GM06990 (cell line): ENCODE measurements at regions not wholly inside any gene's neighbourhood (a gene's known extent, or its start where the extent isn't known, plus 50 kb on each side); places are given as distances from the start of the nearest gene placed in this dataset.

Source experiments
- DNase-seq: peaks from one replicate; pipeline ENCODE4 v3.0.0-alpha.2; 2011; ENCODE audit not compliant: insufficient read length; ENCODE audit errors: extremely low read depth
- H3K27me3 ChIP-seq: replicated peaks from 2 replicates; pipeline ENCODE4 v1.6.0; 2011; ENCODE audit warnings: low read length; ENCODE audit not compliant: control insufficient read depth, insufficient read depth
- H3K36me3 ChIP-seq: 2 replicates; pipeline ENCODE4 v1.5.1; 2011; ENCODE audit warnings: low read length; ENCODE audit not compliant: control insufficient read depth, insufficient read depth
- H3K4me3 ChIP-seq: replicated peaks from 2 replicates; pipeline ENCODE4 v1.5.1; 2011; ENCODE audit warnings: low read depth, mild to moderate bottlenecking, control low read depth, low read length
- TF ChIP-seq, protein P1 (sequence below): IDR thresholded peaks from 2 replicates; pipeline ENCODE4 v1.5.1; 2011; ENCODE audit warnings: low read length, control low read depth, mild to moderate bottlenecking, inconsistent platforms; ENCODE audit not compliant: insufficient read depth, poor library complexity, severe bottlenecking

DNA sequence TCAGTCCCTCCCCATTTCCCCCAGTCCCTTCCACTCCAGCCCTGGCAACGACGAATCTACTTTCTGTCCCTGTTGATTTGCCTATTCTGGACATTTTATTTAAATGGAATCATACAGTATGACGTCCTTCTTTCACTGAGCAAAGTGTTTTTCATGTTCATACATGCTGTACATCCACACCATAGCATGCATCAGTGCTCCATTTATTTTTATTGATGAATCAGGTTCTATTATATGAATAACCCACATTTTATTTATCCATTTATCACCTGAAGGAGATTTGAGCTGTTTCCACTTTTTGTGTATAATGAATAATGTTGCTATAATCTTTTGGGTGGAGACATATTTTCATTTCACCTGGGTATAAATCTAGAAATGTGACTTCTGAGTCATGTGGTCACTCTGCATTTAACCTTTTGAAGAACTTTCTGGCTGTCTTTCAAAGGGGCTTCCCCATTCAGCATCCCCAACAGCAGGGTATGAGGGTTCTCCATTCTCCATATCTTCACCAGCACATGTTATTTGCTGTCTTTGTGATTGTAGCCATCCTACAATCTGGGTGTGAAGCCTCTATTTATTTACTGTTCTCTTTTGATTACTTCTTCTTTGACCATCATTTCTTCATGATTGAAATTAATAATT is 531.7 kb downstream of the ETS1 start:
- Histone ChIP-seq H3K4me3 (no peak overlapping the region), H3K27me3 (no peaks in the 10 kb centered on the region; the same call in none of the 2 replicates), H3K36me3 (no peaks in the 10 kb centered on the region)
- TF ChIP-seq, protein P1, sequence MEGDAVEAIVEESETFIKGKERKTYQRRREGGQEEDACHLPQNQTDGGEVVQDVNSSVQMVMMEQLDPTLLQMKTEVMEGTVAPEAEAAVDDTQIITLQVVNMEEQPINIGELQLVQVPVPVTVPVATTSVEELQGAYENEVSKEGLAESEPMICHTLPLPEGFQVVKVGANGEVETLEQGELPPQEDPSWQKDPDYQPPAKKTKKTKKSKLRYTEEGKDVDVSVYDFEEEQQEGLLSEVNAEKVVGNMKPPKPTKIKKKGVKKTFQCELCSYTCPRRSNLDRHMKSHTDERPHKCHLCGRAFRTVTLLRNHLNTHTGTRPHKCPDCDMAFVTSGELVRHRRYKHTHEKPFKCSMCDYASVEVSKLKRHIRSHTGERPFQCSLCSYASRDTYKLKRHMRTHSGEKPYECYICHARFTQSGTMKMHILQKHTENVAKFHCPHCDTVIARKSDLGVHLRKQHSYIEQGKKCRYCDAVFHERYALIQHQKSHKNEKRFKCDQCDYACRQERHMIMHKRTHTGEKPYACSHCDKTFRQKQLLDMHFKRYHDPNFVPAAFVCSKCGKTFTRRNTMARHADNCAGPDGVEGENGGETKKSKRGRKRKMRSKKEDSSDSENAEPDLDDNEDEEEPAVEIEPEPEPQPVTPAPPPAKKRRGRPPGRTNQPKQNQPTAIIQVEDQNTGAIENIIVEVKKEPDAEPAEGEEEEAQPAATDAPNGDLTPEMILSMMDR: no peak
- no peak for DNase-seq

DNA sequence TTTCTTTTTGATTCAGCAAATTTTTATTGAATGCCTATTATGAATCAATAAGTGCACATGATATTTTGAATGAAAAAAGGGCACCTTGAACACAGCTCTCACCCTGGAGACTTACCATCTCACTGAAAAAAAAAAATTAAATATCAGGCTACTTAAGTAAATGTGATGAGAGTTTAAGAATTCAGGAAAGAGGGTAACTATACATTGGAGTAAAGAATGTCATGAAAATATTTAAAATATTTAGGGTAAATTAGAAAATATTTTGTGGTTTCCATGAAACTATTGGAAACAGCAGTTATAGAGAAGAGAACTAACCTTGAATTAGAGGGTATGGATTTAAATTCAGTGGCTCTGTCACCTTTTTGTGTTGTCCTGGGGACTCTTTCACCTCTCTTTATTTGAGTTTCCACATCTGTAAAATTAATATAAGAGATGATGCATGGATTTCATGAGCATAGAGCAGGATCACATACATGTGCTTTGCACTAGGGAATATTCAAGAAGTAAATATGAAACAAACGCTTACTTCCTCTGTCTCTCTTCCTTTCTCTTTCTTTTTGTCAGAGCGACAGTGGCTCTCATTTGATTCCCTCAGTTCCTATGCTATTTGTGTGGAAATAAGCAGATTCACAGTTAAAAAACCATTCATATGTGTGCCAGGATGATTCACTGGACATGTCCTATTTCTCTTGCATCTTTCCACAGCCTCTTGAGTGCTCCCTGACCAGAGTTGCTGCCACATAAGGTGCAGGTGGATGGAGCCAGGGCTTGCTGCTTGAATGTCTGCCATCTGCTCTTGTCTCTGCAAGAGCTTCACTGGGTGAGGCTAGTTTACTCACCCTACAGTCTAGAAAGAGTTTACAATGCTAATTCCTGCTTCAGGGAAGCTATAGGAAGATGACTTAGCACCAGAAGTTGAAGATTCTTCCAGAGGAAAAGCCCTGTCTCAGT is 533.1 kb downstream of the ETS1 start:
- peak overlapping the region; percentile 25; the same call in 1 of the 2 replicates for H3K4me3 ChIP-seq
- H3K27me3 ChIP-seq: no peaks in the 10 kb centered on the region; the same call in none of the 2 replicates
- TF ChIP-seq, protein P1: no peak
- no peaks in the 10 kb centered on the region for H3K36me3 ChIP-seq
- DNase-seq: no peak

DNA sequence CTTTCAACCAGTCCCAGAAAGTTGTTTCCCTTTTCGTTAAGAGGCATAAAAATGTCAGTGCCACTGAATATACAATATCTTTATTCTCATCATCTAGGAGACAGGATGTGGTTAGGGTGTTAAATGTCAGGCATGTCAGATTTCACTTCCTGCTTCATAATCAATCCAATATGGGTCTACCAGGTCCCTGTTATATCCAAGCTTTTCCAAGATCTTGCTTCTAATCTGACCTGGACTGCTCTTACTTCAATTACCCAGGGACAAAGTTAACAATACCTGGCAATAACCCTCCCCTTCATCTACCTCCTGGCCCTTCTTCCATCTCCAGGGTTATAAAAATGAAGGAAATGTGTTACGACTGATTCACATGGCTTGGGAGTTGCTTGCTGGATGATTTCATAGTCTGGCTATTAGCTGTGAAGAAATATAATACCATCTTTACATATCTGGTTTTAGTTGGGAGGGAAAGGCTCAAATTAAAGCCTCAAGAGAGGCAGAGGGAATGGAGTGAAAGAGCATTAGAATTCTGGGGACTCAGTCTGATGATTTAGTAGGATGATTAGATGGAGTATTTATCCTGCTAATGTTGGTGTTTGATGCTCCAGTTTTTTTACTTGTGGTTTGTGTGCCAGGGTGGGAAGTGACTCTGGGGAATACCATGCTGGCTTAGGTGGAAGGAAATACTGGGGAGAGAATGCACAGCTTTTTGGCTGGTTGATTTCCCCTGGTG is 534.3 kb downstream of the ETS1 start:
- TF ChIP-seq, protein P1: no peak
- Histone ChIP-seq H3K36me3 (no peaks in the 10 kb centered on the region), H3K4me3 (no peak overlapping the region), H3K27me3 (no peaks in the 10 kb centered on the region)
- DNase-seq: no peak

DNA sequence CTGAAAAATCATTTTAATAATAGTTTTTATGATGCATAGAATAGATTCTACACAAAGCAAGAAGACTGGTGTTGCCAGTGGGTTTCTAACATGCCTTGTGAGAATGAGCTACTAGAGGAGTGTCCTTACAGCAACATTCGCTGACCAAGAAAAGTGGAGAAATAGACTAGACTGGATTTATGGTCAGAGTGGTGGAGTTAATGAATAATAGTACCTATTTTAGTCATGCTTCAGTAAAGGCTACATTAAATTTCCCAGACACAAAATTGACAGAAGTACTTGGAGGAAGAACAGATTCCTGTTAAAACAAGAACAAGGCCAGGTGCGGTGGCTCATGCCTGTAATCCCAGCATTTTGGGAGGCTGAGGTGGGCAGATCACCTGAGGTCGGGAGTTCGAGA is 539.2 kb downstream of the ETS1 start:
- DNase-seq: no peak
- Histone ChIP-seq H3K36me3 (no peaks in the 10 kb centered on the region), H3K4me3 (no peak overlapping the region), H3K27me3 (no peaks in the 10 kb centered on the region)
- TF ChIP-seq, protein P1: no peak

DNA sequence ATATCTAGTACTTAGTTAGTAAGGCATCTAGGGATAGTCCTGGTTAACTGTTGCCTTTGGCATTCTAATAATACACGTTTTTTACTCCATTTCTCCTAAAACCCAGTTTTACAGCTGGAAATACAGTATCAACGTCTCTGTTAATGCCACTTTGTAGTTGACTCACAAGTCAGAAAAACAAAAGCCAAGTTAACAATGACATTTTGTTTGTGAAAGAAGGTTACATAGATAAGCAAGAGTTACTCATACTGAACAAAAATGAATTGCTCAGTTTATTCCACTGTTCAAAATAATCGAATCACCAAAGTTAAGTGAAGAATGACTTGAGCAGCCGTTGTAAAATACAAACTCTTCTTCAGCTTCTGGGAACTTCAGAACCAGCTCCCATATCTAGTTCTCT is 540.3 kb downstream of the ETS1 start:
- Histone ChIP-seq H3K27me3 (no peaks in the 10 kb centered on the region), H3K4me3 (no peak overlapping the region), H3K36me3 (no peaks in the 10 kb centered on the region)
- TF ChIP-seq, protein P1: no peak
- no peak for DNase-seq
